Stomach (tissue), 8 donors: ENCODE measurements at regions not wholly inside any gene's neighbourhood (a gene's known extent, or its start where the extent isn't known, plus 50 kb on each side); places are given as distances from the start of the nearest gene placed in this dataset.
"Not testable (repeated sequence)": the region's sequence is repeated elsewhere in the genome, so short reads cannot be mapped to it uniquely, and the experiment has no call there.

Experiments
- DNase-seq, 2 donors: peaks; one replicate each; pipeline versions ENCODE4 v3.0.0 to v3.0.0-alpha.2; 2013 to 2019
- H3K27ac ChIP-seq, 5 donors: fragments of 200-600 bp in 4 of 5; sonication (generic) in 4 of 5; one replicate each; pipeline ENCODE4 v1.5.1; 2013 to 2019; ENCODE audit warnings: mild to moderate bottlenecking in 1 of 5, moderate library complexity in 1 of 5
- H3K27me3 ChIP-seq, 3 donors: fragments of 200-600 bp; sonication (generic); one replicate each; pipeline ENCODE4 v1.5.1; 2017 to 2019; ENCODE audit warnings: mixed run types in 1 of 3
- H3K36me3 ChIP-seq, 4 donors: fragments of 200-600 bp; sonication (generic); 1 replicate in 3 of 4; 2 replicates in 1 of 4; pipeline ENCODE4 v1.5.1; 2016 to 2019
- H3K4me1 ChIP-seq, 4 donors: fragments of 200-600 bp; sonication (generic); one replicate each; pipeline ENCODE4 v1.5.1; 2016 to 2019
- H3K4me3 ChIP-seq, 4 donors: fragments of 200-600 bp; sonication (generic) in 3 of 4; one replicate each; pipeline ENCODE4 v1.5.1; 2016 to 2019; ENCODE audit warnings: mild to moderate bottlenecking in 1 of 4
- H3K9me3 ChIP-seq, 4 donors: fragments of 200-600 bp; sonication (generic); one replicate each; pipeline ENCODE4 v1.5.1; 2016 to 2019
- CTCF ChIP-seq, 7 experiments: fragments of 450-650 bp in 4 of 7; fragments of 200-600 bp in 3 of 7; sonication (generic) in 3 of 7; IDR thresholded peaks; one replicate each; pipeline ENCODE4 v1.5.1; 2016 to 2019; ENCODE audit warnings: antibody characterized with exemption in 7 of 7, control low read depth in 2 of 7, mild to moderate bottlenecking in 1 of 7
- EP300 ChIP-seq: sonication (generic); formaldehyde crosslinking; IDR thresholded peaks from one replicate; pipeline ENCODE4 v1.6.1; 2017; ENCODE audit warnings: antibody characterized with exemption
- POLR2A ChIP-seq, 4 donors: fragments of 450-650 bp; IDR thresholded peaks; one replicate each; pipeline ENCODE4 v1.6.1; 2016; ENCODE audit warnings: antibody characterized with exemption in 4 of 4, control low read depth in 2 of 4, mild to moderate bottlenecking in 1 of 4, moderate library complexity in 1 of 4
- POLR2AphosphoS5 ChIP-seq, 3 donors: sonication (generic); formaldehyde crosslinking; IDR thresholded peaks; one replicate each; pipeline ENCODE4 v1.6.1; 2016; ENCODE audit warnings: antibody characterized with exemption in 3 of 3
- WGBS, 5 donors: extraction: QIAGEN DNeasy Blood & Tissue Kit in 3 of 5; methylation state at CpG; one replicate each; pipeline versions ENCODE4 v1.1.5 to v1.1.7; 2013 to 2018; 5-methylcytosine and 5-hydroxymethylcytosine counted together
- intact Hi-C: fragments of 100-400 bp; cut with DNase I; formaldehyde crosslinking; loops from one replicate; pipeline ENCODE4 v1.15.1; 2023; ENCODE audit warnings: low total_unique reads
- donor health status: healthy with polysubstance abuse.
- donor health status: Bipolar disorder and iron deficiency.
- donor health status: healthy.

- no peaks in the 10 kb centered on the region for H3K4me1 ChIP-seq
- intact Hi-C loops: no loop called here
- no peak overlapping the region for H3K4me3 ChIP-seq
- no peaks in the 10 kb centered on the region for H3K36me3 ChIP-seq
- no peaks in the 10 kb centered on the region for H3K27me3 ChIP-seq
- no peak for DNase-seq
- H3K27ac ChIP-seq: no peak overlapping the region
- no peak for TF ChIP-seq CTCF (IDR thresholded peaks at IDR 0.05)
- no peak for TF ChIP-seq EP300
- TF ChIP-seq POLR2AphosphoS5 (IDR thresholded peaks at IDR 0.05): no peak
- no peak for TF ChIP-seq POLR2A (IDR thresholded peaks at IDR 0.05)
- peaks cover 0 to 5% (median 0%) of the 10 kb centered on the region in 4 donors for H3K9me3 ChIP-seq
- WGBS, 5 donors: 78 to 88% (median 81%) methylated on average over 3 of the region's 3 CpGs
Observed at GRCh38 chr18:4765401-4765800, 310.3 kb upstream of the DLGAP1 start.

- Histone ChIP-seq H3K27ac (no peak overlapping the region), H3K4me1 (no peaks in the 10 kb centered on the region), H3K27me3 (no peaks in the 10 kb centered on the region), H3K4me3 (no peak overlapping the region), H3K9me3 (peaks cover 0 to 9% (median 0%) of the 10 kb centered on the region in 4 donors), H3K36me3 (no peaks in the 10 kb centered on the region)
- 29 to 44% (median 39%) methylated on average over 3 of the region's 3 CpGs for WGBS, 5 donors
- intact Hi-C loops: no loop called here
- no peak for DNase-seq
- TF ChIP-seq POLR2A (IDR thresholded peaks at IDR 0.05) (no peak), POLR2AphosphoS5 (IDR thresholded peaks at IDR 0.05) (no peak), EP300 (no peak), CTCF (IDR thresholded peaks at IDR 0.05) (no peak)
Observed at GRCh38 chr18:4762330-4762729, 307.2 kb upstream of the DLGAP1 start.

GRCh38 chr18:4758980-4759379 is 303.9 kb upstream of the DLGAP1 start:
- no peaks in the 10 kb centered on the region for H3K27me3 ChIP-seq
- 39 to 68% (median 52%) methylated on average over 4 of the region's 4 CpGs for WGBS, 5 donors
- no peak for TF ChIP-seq POLR2AphosphoS5 (IDR thresholded peaks at IDR 0.05)
- no peak for TF ChIP-seq CTCF (IDR thresholded peaks at IDR 0.05)
- TF ChIP-seq POLR2A (IDR thresholded peaks at IDR 0.05): no peak
- H3K4me3 ChIP-seq: no peak overlapping the region
- no peak for DNase-seq
- H3K9me3 ChIP-seq: peaks cover 0 to 12% (median 0%) of the 10 kb centered on the region in 4 donors
- H3K27ac ChIP-seq: no peak overlapping the region
- H3K36me3 ChIP-seq: no peaks in the 10 kb centered on the region
- no peaks in the 10 kb centered on the region for H3K4me1 ChIP-seq
- intact Hi-C loops: no loop called here

- intact Hi-C loops: no loop called here
- TF ChIP-seq EP300: no peak
- TF ChIP-seq POLR2A (IDR thresholded peaks at IDR 0.05): no peak
- TF ChIP-seq POLR2AphosphoS5 (IDR thresholded peaks at IDR 0.05): no peak
- TF ChIP-seq CTCF (IDR thresholded peaks at IDR 0.05): no peak
- Histone ChIP-seq H3K36me3 (no peaks in the 10 kb centered on the region), H3K4me3 (no peak overlapping the region), H3K27me3 (no peaks in the 10 kb centered on the region), H3K4me1 (no peaks in the 10 kb centered on the region), H3K9me3 (peaks cover 0 to 27% (median 0%) of the 10 kb centered on the region in 4 donors), H3K27ac (no peak overlapping the region)
- WGBS, 5 donors: 70 to 81% (median 80%) methylated on average over 4 of the region's 4 CpGs
- DNase-seq: no peak
Observed at GRCh38 chr18:4755848-4756247, 300.7 kb upstream of the DLGAP1 start.

GRCh38 chr18:4753151-4753550 is 298.0 kb upstream of the DLGAP1 start:
- DNase-seq, intact Hi-C loops, H3K27me3 ChIP-seq, H3K27ac ChIP-seq, H3K4me3 ChIP-seq, H3K36me3 ChIP-seq, H3K4me1 ChIP-seq: not testable (repeated sequence)
- peaks cover 0 to 26% (median 0%) of the 10 kb centered on the region in 4 donors for H3K9me3 ChIP-seq
- WGBS, 5 donors: 62 to 76% (median 65%) methylated on average over 6 of the region's 6 CpGs
